OCI-M1 (cell line): ENCODE measurements at regions not wholly inside any gene's neighbourhood (a gene's known extent, or its start where the extent isn't known, plus 50 kb on each side); places are given as distances from the start of the nearest gene placed in this dataset.

ENCODE experiments used
- DNase-seq: peaks from one replicate; lab custom pipeline; 2025; lab: John Stamatoyannopoulos, UW

GRCh38 chr14:82719617-82720016, 1186.0 kb upstream of the SEL1L start:
- DNase-seq: no peak

- DNase-seq: no peak
Observed at GRCh38 chr14:82720431-82720830, 1186.8 kb upstream of the SEL1L start.

GRCh38 chr14:82720946-82721345, 1187.3 kb upstream of the SEL1L start:
- peak; percentile 21 for DNase-seq

- peak; percentile 27 for DNase-seq
Observed at GRCh38 chr14:82724316-82724715, 1190.7 kb upstream of the SEL1L start.

- DNase-seq: no peak
Observed at GRCh38 chr14:82725213-82725612, 1191.6 kb upstream of the SEL1L start.

GRCh38 chr14:82731526-82731925, 1197.9 kb upstream of the SEL1L start:
- DNase-seq: no peak

- DNase-seq: no peak
Observed at GRCh38 chr14:82740547-82740946, 1206.9 kb upstream of the SEL1L start.

- no peak for DNase-seq
Observed at GRCh38 chr14:82755476-82755875, 1221.8 kb upstream of the SEL1L start.

- DNase-seq: no peak
Observed at GRCh38 chr14:82755923-82756322, 1222.3 kb upstream of the SEL1L start.

GRCh38 chr14:82757776-82758175, 1224.1 kb upstream of the SEL1L start:
- no peak for DNase-seq

GRCh38 chr14:82759656-82760055, 1226.0 kb upstream of the SEL1L start:
- no peak for DNase-seq

- no peak for DNase-seq
Observed at GRCh38 chr14:82766123-82766522, 1232.5 kb upstream of the SEL1L start.

GRCh38 chr14:82766996-82767395, 1233.3 kb upstream of the SEL1L start:
- no peak for DNase-seq

- DNase-seq: no peak
Observed at GRCh38 chr14:82776958-82777357, 1243.3 kb upstream of the SEL1L start.

GRCh38 chr14:82778008-82778590, 1244.4 kb upstream of the SEL1L start:
- DNase-seq: no peak

- DNase-seq: no peak
Observed at GRCh38 chr14:82778601-82779000, 1244.9 kb upstream of the SEL1L start.

GRCh38 chr14:82779301-82779700, 1245.6 kb upstream of the SEL1L start:
- no peak for DNase-seq

GRCh38 chr14:82785756-82786482, 1252.3 kb upstream of the SEL1L start:
- DNase-seq: no peak

GRCh38 chr14:82786483-82786880, 1252.8 kb upstream of the SEL1L start:
- DNase-seq: no peak

- DNase-seq: no peak
Observed at GRCh38 chr14:82796086-82796485, 1262.4 kb upstream of the SEL1L start.

GRCh38 chr14:82798276-82798675, 1264.6 kb upstream of the SEL1L start:
- no peak for DNase-seq

GRCh38 chr14:82805892-82806825, 1272.5 kb upstream of the SEL1L start:
- DNase-seq: no peak

- no peak for DNase-seq
Observed at GRCh38 chr14:82811246-82811645, 1277.6 kb upstream of the SEL1L start.
